KOPT-K1 (cell line): ENCODE measurements at regions not wholly inside any gene's neighbourhood (a gene's known extent, or its start where the extent isn't known, plus 50 kb on each side); places are given as distances from the start of the nearest gene placed in this dataset.
"Not testable (repeated sequence)": the region's sequence is repeated elsewhere in the genome, so short reads cannot be mapped to it uniquely, and the experiment has no call there.

ENCODE experiments used
- H3K27ac ChIP-seq: fragments of 200-600 bp; sonication (generic); 2 replicates; pipeline ENCODE4 v1.5.1; 2016; ENCODE audit warnings: antibody characterized with exemption, mild to moderate bottlenecking, low read depth, low read length; ENCODE audit not compliant: poor library complexity, severe bottlenecking
- H3K36me3 ChIP-seq: fragments of 200-600 bp; sonication (generic); 2 replicates; pipeline ENCODE4 v1.5.1; 2017; ENCODE audit warnings: antibody characterized with exemption, mild to moderate bottlenecking, low read length, moderate library complexity; ENCODE audit not compliant: insufficient read depth
- H3K9me3 ChIP-seq: fragments of 200-600 bp; sonication (generic); 2 replicates; pipeline ENCODE4 v1.5.1; 2017; ENCODE audit warnings: antibody characterized with exemption, low read length, mild to moderate bottlenecking; ENCODE audit not compliant: insufficient read depth, poor library complexity, severe bottlenecking

DNA sequence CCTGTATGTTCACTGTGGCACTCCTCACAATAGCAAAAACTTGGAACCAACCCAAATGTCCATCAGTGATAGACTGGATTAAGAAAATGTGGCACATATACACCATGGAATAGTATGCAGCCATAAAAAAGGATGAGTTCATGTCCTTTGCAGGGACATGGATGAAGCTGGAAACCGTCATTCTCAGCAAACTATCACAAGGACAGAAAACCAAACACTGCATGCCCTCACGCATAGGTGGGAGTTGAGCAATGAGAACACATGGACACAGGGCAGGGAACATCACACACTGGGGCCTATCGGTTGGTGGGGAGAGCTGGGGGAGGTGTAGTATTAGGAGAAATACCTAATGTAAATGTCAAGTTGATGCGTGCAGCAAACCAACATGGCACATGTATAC is 275.7 kb upstream of the TLE3 start:
- not testable (repeated sequence) for H3K36me3 ChIP-seq, H3K27ac ChIP-seq
- peaks cover 11% of the 10 kb centered on the region for H3K9me3 ChIP-seq

DNA sequence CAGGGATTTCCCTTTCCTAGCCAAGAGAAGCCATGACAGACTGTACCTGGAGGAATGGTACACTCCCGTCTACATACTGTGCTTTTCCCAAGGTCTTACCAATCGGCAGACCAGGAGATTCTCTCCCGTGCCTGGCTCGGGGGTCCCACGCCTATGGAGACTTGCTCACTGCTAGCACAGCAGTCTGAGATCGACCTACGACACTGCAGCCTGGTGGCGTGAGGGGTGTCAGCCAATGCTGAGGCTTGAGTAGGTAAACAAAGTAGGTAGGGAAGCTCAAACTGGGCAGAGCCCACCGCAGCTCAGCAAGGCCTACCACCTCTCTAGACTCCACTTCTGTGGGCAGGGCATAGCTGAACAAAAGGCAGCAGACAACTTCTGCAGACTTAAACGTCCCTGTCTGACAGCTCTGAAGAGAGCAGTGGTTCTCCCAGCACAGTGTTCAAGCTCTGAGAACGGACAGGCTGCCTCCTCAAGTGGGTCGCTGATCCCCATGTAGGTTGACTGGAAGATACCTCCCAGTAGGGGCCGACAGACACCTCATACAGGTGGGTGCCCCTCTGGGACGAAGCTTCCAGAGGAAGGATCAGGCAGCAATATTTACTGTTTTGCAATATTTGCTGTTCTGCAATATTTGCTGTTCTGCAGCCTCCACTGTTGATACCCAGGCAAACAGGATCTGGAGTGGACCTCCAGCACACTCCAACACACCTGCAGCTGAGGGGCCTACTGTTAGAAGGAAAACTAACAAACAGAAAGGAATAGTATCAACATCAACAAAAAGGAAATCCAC is 270.4 kb upstream of the TLE3 start:
- H3K36me3 ChIP-seq, result not testable (repeated sequence)
- H3K27ac ChIP-seq, result peak overlapping the region; percentile 47
- H3K9me3 ChIP-seq, result peaks cover 16% of the 10 kb centered on the region

DNA sequence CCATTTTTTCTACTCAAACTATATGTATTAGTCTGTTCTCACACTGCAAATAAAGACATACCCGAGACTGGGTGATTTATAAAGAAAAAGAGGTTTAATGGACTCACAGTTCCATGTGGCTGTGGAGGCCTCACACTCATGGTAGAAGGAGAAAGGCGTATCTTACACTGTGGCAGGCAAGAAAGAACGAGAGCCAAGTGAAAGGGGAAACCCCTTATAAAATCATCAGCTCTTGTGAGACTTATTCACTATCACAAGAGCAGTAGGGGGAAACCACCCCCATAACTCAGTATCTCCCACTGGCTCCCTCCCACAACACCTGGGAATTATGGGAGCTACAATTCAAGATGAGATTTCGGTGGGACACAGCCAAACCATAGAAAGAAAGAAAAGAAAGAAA is 266.3 kb upstream of the TLE3 start:
- not testable (repeated sequence) for H3K9me3 ChIP-seq, H3K27ac ChIP-seq, H3K36me3 ChIP-seq

DNA sequence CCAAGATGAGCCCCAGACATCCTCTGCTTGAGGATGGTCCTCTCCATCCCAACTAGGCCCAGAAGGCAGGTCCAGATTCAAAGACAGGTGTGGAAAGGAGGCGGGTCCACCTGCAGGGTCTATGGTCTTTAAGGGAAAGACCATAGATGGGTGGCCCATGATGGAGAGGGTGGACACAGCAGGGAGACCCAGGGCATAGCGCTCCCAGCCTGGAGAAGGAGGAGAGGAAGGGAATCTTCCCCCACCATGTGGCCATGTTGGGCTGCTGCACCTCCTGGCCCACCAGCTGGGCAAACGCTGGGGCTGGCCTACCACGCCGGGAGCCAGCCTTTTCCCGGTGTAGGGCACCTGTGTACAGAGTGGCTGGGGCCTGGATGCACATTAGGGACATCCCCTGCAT is 265.2 kb upstream of the TLE3 start:
- no peaks in the 10 kb centered on the region for H3K36me3 ChIP-seq
- peaks cover 3% of the 10 kb centered on the region for H3K9me3 ChIP-seq
- H3K27ac ChIP-seq, result no peak overlapping the region

DNA sequence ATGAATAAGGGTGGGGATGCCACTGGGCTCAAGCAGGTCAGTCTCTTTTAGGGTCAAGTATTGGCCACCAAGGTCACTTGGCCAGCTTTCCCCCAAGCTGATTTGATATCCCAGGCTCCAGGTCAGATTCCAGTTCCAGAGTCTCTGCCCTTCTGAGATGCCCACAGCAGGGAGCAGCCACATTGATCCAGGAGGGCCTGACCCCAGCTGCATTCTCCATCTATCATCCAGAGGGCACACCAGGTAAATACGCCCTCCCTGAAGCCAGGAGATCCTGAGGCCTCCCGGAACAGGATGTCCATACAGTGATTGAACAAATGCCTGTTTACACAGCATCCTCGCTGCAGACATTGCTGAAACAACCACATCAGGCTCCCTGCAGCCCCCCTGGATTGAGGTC is 264.6 kb upstream of the TLE3 start:
- no peaks in the 10 kb centered on the region for H3K9me3 ChIP-seq
- no peak overlapping the region for H3K27ac ChIP-seq
- H3K36me3 ChIP-seq, result no peaks in the 10 kb centered on the region

DNA sequence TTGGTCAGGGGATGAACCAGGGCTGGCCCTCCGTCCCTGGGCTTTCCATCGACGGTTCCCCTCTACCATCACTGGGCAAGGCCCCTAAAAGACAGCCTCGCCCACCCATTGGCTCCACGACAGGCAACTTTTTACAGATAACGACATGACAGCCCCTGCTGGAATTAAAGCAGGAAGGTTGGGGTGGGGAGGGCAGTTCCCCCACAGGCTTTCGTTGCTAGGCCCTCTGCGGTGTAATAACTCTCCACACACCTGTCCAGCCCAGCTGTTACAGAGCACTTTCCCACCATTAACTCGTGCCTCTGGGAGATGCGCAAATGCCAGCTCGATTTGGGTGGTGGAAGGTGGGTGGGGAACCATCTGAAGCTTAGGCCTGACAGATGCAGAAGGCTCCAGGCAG is 264.2 kb upstream of the TLE3 start:
- no peaks in the 10 kb centered on the region for H3K36me3 ChIP-seq
- H3K9me3 ChIP-seq, result no peaks in the 10 kb centered on the region
- H3K27ac ChIP-seq, result no peak overlapping the region

DNA sequence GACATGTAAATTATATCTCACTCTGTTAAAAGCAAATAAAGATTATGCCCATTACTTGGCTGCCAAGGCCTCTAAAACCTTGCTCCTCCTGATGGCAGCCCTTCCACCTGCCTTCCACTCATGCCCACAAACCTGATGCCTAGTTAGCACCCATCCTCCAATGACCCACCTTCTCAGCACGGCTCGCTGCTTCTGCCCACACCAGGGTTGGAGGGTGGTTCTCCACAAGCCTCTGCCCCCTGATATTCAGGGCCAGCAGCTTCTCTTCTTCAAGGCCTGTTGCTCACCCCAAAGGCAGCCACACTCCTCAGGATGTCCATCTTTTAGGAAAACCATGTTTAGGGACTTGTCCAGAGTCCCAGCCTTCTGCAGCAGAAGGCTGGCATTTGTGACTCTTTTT is 263.4 kb upstream of the TLE3 start:
- no peak overlapping the region for H3K27ac ChIP-seq
- H3K36me3 ChIP-seq, result no peaks in the 10 kb centered on the region
- H3K9me3 ChIP-seq, result no peaks in the 10 kb centered on the region

DNA sequence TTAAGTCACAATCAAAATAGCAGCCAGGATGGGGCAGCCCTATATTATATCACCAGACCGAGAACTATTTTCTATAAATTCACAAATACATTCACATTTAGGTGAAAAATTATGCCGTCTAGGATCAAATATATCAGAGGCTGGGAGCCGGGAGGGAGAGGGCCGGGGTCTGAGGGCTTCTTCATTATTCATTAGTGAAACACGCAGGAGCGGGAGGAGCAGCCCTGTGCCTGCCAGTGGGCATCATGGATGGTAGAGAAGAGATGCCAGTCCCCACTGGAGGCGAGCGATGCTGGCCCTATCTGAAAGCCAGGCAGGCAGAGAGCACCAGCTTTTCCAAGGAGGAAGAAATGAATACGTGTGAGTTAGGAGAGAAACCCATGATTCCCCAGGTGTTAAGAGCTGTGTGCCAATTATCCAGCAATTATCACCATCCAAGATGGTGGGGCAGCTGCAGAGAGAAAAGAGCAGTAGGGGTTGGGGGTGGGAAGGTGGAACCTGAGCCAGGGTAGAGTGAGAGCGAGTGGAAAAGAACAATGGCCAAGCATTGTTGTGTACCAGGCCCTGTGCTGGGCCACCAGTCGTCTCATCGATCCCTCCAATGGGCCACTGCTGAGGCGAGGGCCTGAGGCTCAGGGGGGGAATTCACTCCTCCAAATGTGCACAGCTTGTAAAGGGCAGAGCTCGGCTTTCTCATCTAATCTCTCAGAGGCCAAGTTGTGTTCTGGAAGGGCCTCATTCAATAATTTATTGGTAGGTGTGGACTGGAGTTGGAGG is 261.3 kb upstream of the TLE3 start:
- H3K36me3 ChIP-seq, result no peaks in the 10 kb centered on the region
- no peaks in the 10 kb centered on the region for H3K9me3 ChIP-seq
- H3K27ac ChIP-seq, result no peak overlapping the region

DNA sequence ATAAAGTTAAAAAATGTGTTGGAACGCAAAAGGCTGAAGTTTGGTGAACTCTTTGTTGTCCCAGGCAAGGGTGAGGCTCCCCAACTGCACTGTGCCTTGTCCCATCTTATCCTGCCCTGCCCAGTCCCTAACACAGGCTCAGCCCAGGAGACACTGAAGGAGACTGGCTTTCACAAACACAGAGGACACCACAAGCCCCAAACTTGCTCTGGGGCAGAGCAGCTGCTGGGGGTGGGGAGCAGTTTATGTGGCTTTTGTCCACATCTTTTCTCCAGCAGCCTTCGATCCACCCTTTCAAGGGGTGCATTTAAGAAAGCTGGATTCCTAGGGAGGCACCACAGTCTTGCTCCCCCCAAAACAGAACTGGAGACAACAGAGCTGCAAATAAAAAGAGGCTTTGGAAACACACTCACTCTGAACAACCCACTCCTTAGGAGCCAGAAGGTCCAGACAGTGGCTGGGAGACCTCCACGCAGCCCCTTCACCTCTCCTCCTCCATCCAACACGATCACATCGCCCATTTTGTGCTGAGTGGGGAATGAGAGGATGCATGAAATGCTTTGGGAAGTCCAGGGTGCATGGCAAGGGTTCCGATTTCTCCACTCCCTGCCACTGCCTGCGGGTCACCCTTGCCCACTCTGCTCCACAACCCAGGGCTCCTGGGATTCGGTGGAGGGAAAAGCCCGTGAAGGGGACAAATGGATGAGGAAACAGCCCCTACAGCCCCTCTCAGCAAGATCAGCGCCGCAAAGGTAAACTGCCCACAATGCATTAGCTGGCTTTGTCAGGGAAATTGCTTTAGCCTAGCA is 260.5 kb upstream of the TLE3 start:
- Histone ChIP-seq H3K36me3 (no peaks in the 10 kb centered on the region), H3K27ac (peak overlapping the region; percentile 6)

DNA sequence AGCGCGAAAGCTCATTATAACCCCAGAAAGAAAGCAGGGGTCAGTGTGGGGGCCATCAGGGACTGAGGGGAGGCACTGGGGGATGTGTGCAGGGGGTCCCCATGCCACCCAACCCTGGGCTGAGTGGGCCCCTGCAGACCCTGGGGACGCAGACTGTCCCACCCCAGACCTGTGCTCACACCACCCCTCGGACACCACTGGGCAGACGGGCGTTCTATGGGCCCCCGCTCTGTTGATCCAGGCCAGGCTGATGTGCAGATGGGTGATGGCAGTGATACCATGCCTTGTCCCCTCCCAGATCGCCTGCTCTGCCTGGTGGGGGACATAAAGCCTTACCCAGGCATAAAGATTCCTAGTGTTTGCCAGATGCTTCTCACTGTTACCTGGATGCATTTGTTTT is 259.7 kb upstream of the TLE3 start:
- no peak overlapping the region for H3K27ac ChIP-seq

More for the DNA sequence above, 260.5 kb upstream of the TLE3 start:
- no peaks in the 10 kb centered on the region for H3K9me3 ChIP-seq

DNA sequence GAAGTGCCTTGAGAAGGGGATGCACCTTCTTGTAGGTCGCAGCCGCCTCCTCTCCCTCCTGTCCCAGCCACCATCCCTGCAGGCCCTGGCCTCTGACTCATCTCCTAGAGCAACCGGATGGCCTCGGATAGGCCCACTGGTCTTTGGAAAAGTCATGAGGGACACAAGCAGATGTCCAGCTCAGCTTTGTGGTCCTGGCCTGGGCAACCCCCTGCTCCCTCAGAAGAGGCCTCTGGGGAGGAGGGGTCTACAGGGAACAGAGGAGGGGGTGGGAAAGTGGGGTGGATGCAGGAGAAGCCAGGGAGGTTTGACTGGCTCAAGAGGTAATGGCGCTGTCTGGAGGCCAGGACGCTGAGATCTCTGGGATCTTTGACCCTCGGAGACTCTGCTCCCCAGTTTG is 259.2 kb upstream of the TLE3 start:
- Histone ChIP-seq H3K9me3 (no peaks in the 10 kb centered on the region), H3K36me3 (no peaks in the 10 kb centered on the region), H3K27ac (no peak overlapping the region)

More for the DNA sequence above, 259.7 kb upstream of the TLE3 start:
- H3K9me3 ChIP-seq, result no peaks in the 10 kb centered on the region
- H3K36me3 ChIP-seq, result no peaks in the 10 kb centered on the region

DNA sequence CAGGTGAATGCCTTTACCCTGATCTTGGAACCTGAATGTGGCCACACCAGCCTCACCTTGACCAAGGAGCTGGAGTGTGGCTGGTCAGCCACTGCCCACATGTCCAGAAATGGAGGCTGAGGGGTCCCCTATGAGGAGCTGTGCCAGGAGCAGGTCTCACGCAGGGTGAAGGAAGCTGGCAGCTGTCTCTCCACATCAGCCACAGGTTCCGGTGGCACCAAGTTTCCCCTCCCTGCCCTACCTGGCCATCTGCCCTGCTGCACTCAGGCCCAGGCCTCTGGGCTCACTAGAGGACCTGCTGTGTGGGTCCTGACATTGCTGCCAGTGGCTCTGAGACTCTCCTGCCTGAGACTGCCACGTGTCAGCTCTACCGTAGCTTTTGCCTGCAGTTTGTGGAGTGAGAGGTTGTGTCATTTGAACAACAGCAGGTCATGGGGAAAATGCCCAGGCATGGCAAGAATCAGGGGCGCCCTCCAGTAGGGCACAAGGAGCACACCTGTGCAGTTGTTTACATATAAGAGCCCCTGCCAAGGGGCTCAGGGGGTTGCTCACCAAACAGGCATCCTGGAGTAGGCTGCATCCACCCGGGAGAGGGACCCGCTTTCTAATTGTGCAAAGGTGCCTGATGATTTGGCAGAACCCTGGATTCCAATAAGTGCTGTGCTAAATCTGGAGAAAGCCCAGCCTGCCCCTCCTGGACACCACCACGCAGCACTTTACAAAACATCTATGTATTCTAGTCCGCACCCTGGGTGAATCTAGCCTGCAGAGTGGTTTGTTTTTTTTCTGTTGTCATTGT is 258.5 kb upstream of the TLE3 start:
- Histone ChIP-seq H3K9me3 (no peaks in the 10 kb centered on the region), H3K36me3 (no peaks in the 10 kb centered on the region), H3K27ac (peak overlapping the region; percentile 41)

DNA sequence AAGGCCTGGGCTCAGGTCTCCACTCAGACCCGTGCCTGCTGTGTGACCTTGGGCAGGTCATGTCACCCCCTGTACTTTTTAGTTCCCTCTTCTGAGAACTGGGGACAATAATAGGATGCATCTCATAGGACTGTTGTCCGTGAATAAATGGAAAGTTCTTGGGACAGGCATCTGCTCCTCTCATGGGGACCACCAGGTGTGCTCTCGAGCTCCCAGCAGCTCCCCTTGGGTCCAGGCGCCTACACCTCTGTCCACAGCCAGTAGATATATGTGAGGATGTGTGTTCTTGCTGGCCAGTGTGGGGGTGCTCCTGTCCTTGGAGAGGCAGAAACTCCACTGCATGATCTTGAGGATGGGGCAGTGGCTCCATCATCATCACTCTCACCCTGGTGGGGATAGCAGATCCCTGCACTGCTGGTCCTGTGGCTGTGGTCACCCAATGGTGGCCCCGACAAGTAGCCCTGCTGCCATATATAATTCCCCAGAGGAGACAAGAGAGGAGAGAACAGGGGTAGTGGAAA is 257.6 kb upstream of the TLE3 start:
- no peaks in the 10 kb centered on the region for H3K36me3 ChIP-seq
- H3K9me3 ChIP-seq, result no peaks in the 10 kb centered on the region
- H3K27ac ChIP-seq, result no peak overlapping the region

DNA sequence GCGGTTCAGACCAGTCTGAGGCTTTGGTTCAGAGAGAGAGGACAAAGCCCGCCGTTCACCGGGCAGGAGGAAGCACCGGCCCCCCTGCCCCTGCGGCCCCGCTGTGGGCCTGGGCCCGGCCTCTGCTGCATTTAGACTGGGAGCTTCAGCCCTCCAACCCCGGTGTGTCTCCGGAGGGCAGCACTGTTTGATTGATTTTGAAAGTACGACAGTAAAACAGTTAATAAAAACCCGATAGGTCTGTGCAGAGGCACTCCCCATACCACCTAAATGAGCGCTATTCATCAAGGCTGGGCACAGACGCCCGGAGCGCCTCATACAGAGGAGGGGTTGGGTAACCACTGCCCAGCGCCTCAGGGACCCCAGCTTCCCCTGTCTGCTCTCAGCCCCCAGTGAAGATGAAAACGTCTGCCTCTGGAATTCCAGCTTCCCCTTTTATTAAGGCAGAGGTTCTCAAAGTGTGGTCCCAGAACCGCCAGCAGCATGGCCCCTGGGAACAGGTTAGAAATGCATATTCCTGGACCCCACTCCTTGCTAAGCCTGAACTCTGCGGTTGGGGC is 256.7 kb upstream of the TLE3 start:
- Histone ChIP-seq H3K9me3 (no peaks in the 10 kb centered on the region), H3K36me3 (no peaks in the 10 kb centered on the region), H3K27ac (no peak overlapping the region)
